ENCODE measurements at regions not wholly inside any gene's neighbourhood (a gene's known extent, or its start where the extent isn't known, plus 50 kb on each side); places are given as distances from the start of the nearest gene placed in this dataset.

DNA sequence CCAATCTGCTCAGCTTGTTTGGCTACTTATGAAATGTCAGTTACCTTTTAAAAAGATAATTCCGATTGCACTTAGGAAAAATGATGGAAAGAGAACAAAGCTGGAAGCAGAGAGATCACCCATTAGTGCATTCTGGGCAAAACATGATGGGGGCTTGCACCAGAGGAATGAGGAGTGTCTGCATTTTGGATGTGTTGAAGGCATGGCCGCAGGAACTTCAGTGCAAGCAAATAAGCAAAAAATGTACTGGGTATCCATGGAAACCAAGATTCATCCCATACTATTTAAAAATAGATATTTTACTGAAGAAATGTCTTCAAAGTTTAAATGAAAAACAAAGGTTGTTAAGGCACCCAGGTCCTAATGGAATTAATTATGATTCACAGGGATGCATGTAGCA is 655.0 kb downstream of the POM121L12 start (continued):
- TF ChIP-seq BHLHE40 (IDR thresholded peaks at IDR 0.05; ENCODE audit: borderline replicate concordance in 1 of 2, low read depth in 2 of 2, low read length in 1 of 2) (no peak), STAT1 (conservative IDR thresholded peaks at IDR 0.05) (no peak), CBX3 (IDR thresholded peaks at IDR 0.05; ENCODE audit: borderline replicate concordance, low read depth) (no peak), SMAD1 (IDR thresholded peaks at IDR 0.05; ENCODE audit: low read depth, partially characterized antibody) (no peak)

DNA sequence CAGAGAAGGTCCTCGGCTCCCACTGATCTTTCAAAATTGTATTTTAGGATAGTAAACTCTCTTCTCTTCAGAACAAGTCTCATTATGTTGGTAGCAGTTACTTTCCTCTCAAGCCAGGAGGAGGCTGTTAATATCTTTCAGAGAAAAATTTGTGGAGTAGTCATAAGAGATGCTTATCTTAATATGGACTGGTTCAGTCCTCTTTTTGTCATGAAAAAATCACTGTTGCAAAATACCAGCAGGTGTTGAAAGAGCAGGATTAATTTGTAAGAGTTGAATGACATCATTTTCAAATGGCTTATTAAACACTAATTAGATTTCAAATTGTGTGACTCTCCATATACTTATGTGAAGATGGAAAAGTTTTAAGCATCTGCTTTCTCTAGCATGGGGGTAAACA is 662.5 kb downstream of the POM121L12 start:
- Histone ChIP-seq H3K79me2 (ENCODE audit: control insufficient read depth, insufficient read depth, low read length) (no peaks in the 10 kb centered on the region), H2AFZ (ENCODE audit: control insufficient read depth, low read depth, low read length) (no peak overlapping the region), H3K27me3 (replicated peaks in 1 of 2; ENCODE audit: control insufficient read depth in 2 of 2, insufficient read depth in 2 of 2, low read length in 1 of 2) (no peaks in the 10 kb centered on the region), H3K9ac (ENCODE audit: control insufficient read depth, insufficient read depth, low read length) (no peak overlapping the region), H3K4me3 (no peak overlapping the region), H3K27ac (ENCODE audit: control insufficient read depth, insufficient read depth) (no peak overlapping the region), H3K36me3 (ENCODE audit: control insufficient read depth in 2 of 2, insufficient read depth in 2 of 2, low read length in 1 of 2) (no peaks in the 10 kb centered on the region), H3K4me2 (ENCODE audit: control insufficient read depth, insufficient read depth) (no peak overlapping the region), H3K9me3 (replicated peaks; ENCODE audit: control insufficient read depth, insufficient read depth, low read length) (no peaks in the 10 kb centered on the region), H4K20me1 (ENCODE audit: control insufficient read depth, insufficient read depth) (no peaks in the 10 kb centered on the region), H3K4me1 (ENCODE audit: control insufficient read depth, insufficient read depth, low read length) (no peaks in the 10 kb centered on the region)
- RAD21 ChIA-PET (ENCODE audit: unreplicated experiment), result no interaction called here
- TF ChIP-seq, protein P1, sequence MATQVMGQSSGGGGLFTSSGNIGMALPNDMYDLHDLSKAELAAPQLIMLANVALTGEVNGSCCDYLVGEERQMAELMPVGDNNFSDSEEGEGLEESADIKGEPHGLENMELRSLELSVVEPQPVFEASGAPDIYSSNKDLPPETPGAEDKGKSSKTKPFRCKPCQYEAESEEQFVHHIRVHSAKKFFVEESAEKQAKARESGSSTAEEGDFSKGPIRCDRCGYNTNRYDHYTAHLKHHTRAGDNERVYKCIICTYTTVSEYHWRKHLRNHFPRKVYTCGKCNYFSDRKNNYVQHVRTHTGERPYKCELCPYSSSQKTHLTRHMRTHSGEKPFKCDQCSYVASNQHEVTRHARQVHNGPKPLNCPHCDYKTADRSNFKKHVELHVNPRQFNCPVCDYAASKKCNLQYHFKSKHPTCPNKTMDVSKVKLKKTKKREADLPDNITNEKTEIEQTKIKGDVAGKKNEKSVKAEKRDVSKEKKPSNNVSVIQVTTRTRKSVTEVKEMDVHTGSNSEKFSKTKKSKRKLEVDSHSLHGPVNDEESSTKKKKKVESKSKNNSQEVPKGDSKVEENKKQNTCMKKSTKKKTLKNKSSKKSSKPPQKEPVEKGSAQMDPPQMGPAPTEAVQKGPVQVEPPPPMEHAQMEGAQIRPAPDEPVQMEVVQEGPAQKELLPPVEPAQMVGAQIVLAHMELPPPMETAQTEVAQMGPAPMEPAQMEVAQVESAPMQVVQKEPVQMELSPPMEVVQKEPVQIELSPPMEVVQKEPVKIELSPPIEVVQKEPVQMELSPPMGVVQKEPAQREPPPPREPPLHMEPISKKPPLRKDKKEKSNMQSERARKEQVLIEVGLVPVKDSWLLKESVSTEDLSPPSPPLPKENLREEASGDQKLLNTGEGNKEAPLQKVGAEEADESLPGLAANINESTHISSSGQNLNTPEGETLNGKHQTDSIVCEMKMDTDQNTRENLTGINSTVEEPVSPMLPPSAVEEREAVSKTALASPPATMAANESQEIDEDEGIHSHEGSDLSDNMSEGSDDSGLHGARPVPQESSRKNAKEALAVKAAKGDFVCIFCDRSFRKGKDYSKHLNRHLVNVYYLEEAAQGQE (IDR thresholded peaks at IDR 0.05; ENCODE audit: low read depth, low read length), result no peak
- no peak for TF ChIP-seq NBN (IDR thresholded peaks at IDR 0.05)
- TF ChIP-seq, protein P2, sequence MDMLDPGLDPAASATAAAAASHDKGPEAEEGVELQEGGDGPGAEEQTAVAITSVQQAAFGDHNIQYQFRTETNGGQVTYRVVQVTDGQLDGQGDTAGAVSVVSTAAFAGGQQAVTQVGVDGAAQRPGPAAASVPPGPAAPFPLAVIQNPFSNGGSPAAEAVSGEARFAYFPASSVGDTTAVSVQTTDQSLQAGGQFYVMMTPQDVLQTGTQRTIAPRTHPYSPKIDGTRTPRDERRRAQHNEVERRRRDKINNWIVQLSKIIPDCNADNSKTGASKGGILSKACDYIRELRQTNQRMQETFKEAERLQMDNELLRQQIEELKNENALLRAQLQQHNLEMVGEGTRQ (IDR thresholded peaks at IDR 0.05; ENCODE audit: borderline replicate concordance, low read depth, low read length), result no peak
- TF ChIP-seq ZNF274 (IDR thresholded peaks at IDR 0.05; ENCODE audit: insufficient read depth, insufficient read length), result no peak
- TF ChIP-seq, protein P3, sequence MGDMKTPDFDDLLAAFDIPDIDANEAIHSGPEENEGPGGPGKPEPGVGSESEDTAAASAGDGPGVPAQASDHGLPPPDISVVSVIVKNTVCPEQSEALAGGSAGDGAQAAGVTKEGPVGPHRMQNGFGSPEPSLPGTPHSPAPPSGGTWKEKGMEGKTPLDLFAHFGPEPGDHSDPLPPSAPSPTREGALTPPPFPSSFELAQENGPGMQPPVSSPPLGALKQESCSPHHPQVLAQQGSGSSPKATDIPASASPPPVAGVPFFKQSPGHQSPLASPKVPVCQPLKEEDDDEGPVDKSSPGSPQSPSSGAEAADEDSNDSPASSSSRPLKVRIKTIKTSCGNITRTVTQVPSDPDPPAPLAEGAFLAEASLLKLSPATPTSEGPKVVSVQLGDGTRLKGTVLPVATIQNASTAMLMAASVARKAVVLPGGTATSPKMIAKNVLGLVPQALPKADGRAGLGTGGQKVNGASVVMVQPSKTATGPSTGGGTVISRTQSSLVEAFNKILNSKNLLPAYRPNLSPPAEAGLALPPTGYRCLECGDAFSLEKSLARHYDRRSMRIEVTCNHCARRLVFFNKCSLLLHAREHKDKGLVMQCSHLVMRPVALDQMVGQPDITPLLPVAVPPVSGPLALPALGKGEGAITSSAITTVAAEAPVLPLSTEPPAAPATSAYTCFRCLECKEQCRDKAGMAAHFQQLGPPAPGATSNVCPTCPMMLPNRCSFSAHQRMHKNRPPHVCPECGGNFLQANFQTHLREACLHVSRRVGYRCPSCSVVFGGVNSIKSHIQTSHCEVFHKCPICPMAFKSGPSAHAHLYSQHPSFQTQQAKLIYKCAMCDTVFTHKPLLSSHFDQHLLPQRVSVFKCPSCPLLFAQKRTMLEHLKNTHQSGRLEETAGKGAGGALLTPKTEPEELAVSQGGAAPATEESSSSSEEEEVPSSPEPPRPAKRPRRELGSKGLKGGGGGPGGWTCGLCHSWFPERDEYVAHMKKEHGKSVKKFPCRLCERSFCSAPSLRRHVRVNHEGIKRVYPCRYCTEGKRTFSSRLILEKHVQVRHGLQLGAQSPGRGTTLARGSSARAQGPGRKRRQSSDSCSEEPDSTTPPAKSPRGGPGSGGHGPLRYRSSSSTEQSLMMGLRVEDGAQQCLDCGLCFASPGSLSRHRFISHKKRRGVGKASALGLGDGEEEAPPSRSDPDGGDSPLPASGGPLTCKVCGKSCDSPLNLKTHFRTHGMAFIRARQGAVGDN (IDR thresholded peaks at IDR 0.05), result no peak
- TF ChIP-seq EED (IDR thresholded peaks at IDR 0.05; ENCODE audit: low read depth), result no peak
- no peak for TF ChIP-seq DPF2 (IDR thresholded peaks at IDR 0.05)
- CTCF ChIA-PET, result no interaction called here
- no peak for ATAC-seq
- in situ Hi-C loops (cut with MboI), result no loop called here
- intact Hi-C loops (cut with micrococcal nuclease; ENCODE audit: unreplicated experiment), result no loop called here
- BruUV-seq (replicated peaks), result no TSS peak
- FAIRE-seq, result no peak
- SMC1A ChIA-PET (ENCODE audit: uncharacterized antibody, unreplicated experiment), result no interaction called here
- WGBS (ENCODE audit: insufficient coverage, insufficient replicate concordance, low lambda C conversion rate, missing lambda C conversion rate), result 0% methylated on average over 1 of the region's 1 CpG
- POLR2A ChIA-PET, result no interaction called here
- no peak for DNase-seq (ENCODE audit: low read depth, low spot score)

Measured in GM12878 (cell line).